ENCODE measurements at regions not wholly inside any gene's neighbourhood (a gene's known extent, or its start where the extent isn't known, plus 50 kb on each side); places are given as distances from the start of the nearest gene placed in this dataset.

GRCh38 chr11:109877043-109877442 lies 216.1 kb upstream of the ZC3H12C start:
- TF ChIP-seq RAD21 (IDR thresholded peaks at IDR 0.05; ENCODE audit: insufficient read depth, low read depth, low read length) (no peak), CTCF (IDR thresholded peaks at IDR 0.05 in 2 of 3, conservative IDR thresholded peaks at IDR 0.05 in 1 of 3; ENCODE audit: control insufficient read depth in 2 of 3, extremely low read depth in 1 of 3, insufficient read depth in 1 of 3, low read depth in 3 of 3, low read length in 3 of 3) (no peak), USF1 (IDR thresholded peaks at IDR 0.05; ENCODE audit: borderline replicate concordance, extremely low read length, insufficient read depth, low read depth, low read length) (no peak), PML (IDR thresholded peaks at IDR 0.05; ENCODE audit: low read length) (no peak), SPI1 (IDR thresholded peaks at IDR 0.05; ENCODE audit: borderline replicate concordance, insufficient read depth, low read depth, low read length) (no peak), REST (IDR thresholded peaks at IDR 0.05; ENCODE audit: low read depth, low read length) (no peak), CBX5 (IDR thresholded peaks at IDR 0.05; ENCODE audit: low read depth) (no peak), BRCA1 (IDR thresholded peaks at IDR 0.05; ENCODE audit: low read depth, low read length) (no peak)
